ENCODE measurements at regions not wholly inside any gene's neighbourhood (a gene's known extent, or its start where the extent isn't known, plus 50 kb on each side); places are given as distances from the start of the nearest gene placed in this dataset.

GRCh38 chr2:240227538-240228428, 87.3 kb upstream of the OTOS start:
- no peak for DNase-seq

- no peak for DNase-seq
Measured at GRCh38 chr2:240229005-240229404, 88.5 kb upstream of the OTOS start.

GRCh38 chr2:240229603-240230235, 89.3 kb upstream of the OTOS start:
- DNase-seq, result no peak

GRCh38 chr2:240230291-240230931, 90.0 kb upstream of the OTOS start:
- no peak for DNase-seq

GRCh38 chr2:240231838-240232244, 91.4 kb upstream of the OTOS start:
- no peak for DNase-seq

GRCh38 chr2:240232264-240232915, 91.9 kb upstream of the OTOS start:
- DNase-seq, result no peak

GRCh38 chr2:240232961-240233884, 92.8 kb upstream of the OTOS start:
- DNase-seq, result peak in 1 of 2 experiments; percentile 52

- DNase-seq, result no peak
Measured at GRCh38 chr2:240233885-240234502, 93.5 kb upstream of the OTOS start.

GRCh38 chr2:240234503-240234951, 94.1 kb upstream of the OTOS start:
- no peak for DNase-seq

- DNase-seq, result no peak
Measured at GRCh38 chr2:240235149-240235803, 94.8 kb upstream of the OTOS start.

- no peak for DNase-seq
Measured at GRCh38 chr2:240235811-240236210, 95.4 kb upstream of the OTOS start.

- no peak for DNase-seq
Measured at GRCh38 chr2:240236217-240237111, 96.0 kb upstream of the OTOS start.

GRCh38 chr2:240237609-240238174, 97.2 kb upstream of the OTOS start:
- DNase-seq, result peak in 1 of 2 experiments; percentile 44

- DNase-seq, result no peak
Measured at GRCh38 chr2:240238201-240238600, 97.7 kb upstream of the OTOS start.

GRCh38 chr2:240238786-240239185, 98.3 kb upstream of the OTOS start:
- DNase-seq, result no peak

GRCh38 chr2:240239325-240239724, 98.9 kb upstream of the OTOS start:
- DNase-seq, result no peak

GRCh38 chr2:240240017-240240734, 99.7 kb upstream of the OTOS start:
- DNase-seq, result no peak

- DNase-seq, result no peak
Measured at GRCh38 chr2:240240781-240241180, 100.3 kb upstream of the OTOS start.

- DNase-seq, result no peak
Measured at GRCh38 chr2:240241572-240241971, 101.1 kb upstream of the OTOS start.

All from NCI-H446 (cell line).